ENCODE measurements at regions not wholly inside any gene's neighbourhood (a gene's known extent, or its start where the extent isn't known, plus 50 kb on each side); places are given as distances from the start of the nearest gene placed in this dataset.

- no peak for DNase-seq
- Histone ChIP-seq H3K27me3 (no peaks in the 10 kb centered on the region), H3K4me3 (no peak overlapping the region), H3K9me3 (no peaks in the 10 kb centered on the region), H3K36me3 (no peaks in the 10 kb centered on the region), H3K27ac (no peak overlapping the region), H3K4me1 (no peaks in the 10 kb centered on the region)
- intact Hi-C loops (cut with DNase I; ENCODE audit: low total_unique reads): no loop called here
- TF ChIP-seq POLR2A (IDR thresholded peaks at IDR 0.05) (no peak), CTCF (IDR thresholded peaks at IDR 0.05) (no peak)
Measured at GRCh38 chr2:207353836-207354235, 175.9 kb upstream of the CREB1 start.

- H3K9me3 ChIP-seq: no peaks in the 10 kb centered on the region
- no peaks in the 10 kb centered on the region for H3K36me3 ChIP-seq
- intact Hi-C loops (cut with DNase I; ENCODE audit: low total_unique reads): no loop called here
- H3K27me3 ChIP-seq: no peaks in the 10 kb centered on the region
- TF ChIP-seq POLR2A (IDR thresholded peaks at IDR 0.05): no peak
- TF ChIP-seq CTCF (IDR thresholded peaks at IDR 0.05): no peak
- H3K4me3 ChIP-seq: no peak overlapping the region
- no peak for DNase-seq
- no peak overlapping the region for H3K27ac ChIP-seq
- no peaks in the 10 kb centered on the region for H3K4me1 ChIP-seq
Measured at GRCh38 chr2:207354462-207354861, 175.3 kb upstream of the CREB1 start.

GRCh38 chr2:207356567-207356966 is 173.2 kb upstream of the CREB1 start:
- H3K4me3 ChIP-seq: no peak overlapping the region
- H3K27me3 ChIP-seq: no peaks in the 10 kb centered on the region
- no peaks in the 10 kb centered on the region for H3K36me3 ChIP-seq
- H3K27ac ChIP-seq: no peak overlapping the region
- DNase-seq: no peak
- TF ChIP-seq CTCF (IDR thresholded peaks at IDR 0.05): no peak
- no peak for TF ChIP-seq POLR2A (IDR thresholded peaks at IDR 0.05)
- intact Hi-C loops (cut with DNase I; ENCODE audit: low total_unique reads): no loop called here
- no peaks in the 10 kb centered on the region for H3K4me1 ChIP-seq
- H3K9me3 ChIP-seq: no peaks in the 10 kb centered on the region

GRCh38 chr2:207357216-207357615 is 172.5 kb upstream of the CREB1 start:
- no peaks in the 10 kb centered on the region for H3K4me1 ChIP-seq
- no peaks in the 10 kb centered on the region for H3K27me3 ChIP-seq
- H3K36me3 ChIP-seq: no peaks in the 10 kb centered on the region
- intact Hi-C loops (cut with DNase I; ENCODE audit: low total_unique reads): no loop called here
- no peak for TF ChIP-seq POLR2A (IDR thresholded peaks at IDR 0.05)
- TF ChIP-seq CTCF (IDR thresholded peaks at IDR 0.05): no peak
- DNase-seq: no peak
- H3K4me3 ChIP-seq: no peak overlapping the region
- H3K9me3 ChIP-seq: no peaks in the 10 kb centered on the region
- no peak overlapping the region for H3K27ac ChIP-seq

GRCh38 chr2:207362716-207363115 is 167.0 kb upstream of the CREB1 start:
- no peaks in the 10 kb centered on the region for H3K4me1 ChIP-seq
- H3K4me3 ChIP-seq: no peak overlapping the region
- TF ChIP-seq CTCF (IDR thresholded peaks at IDR 0.05): no peak
- no peak for TF ChIP-seq POLR2A (IDR thresholded peaks at IDR 0.05)
- no peaks in the 10 kb centered on the region for H3K27me3 ChIP-seq
- no peaks in the 10 kb centered on the region for H3K9me3 ChIP-seq
- no peak for DNase-seq
- intact Hi-C loops (cut with DNase I; ENCODE audit: low total_unique reads): no loop called here
- no peaks in the 10 kb centered on the region for H3K36me3 ChIP-seq
- no peak overlapping the region for H3K27ac ChIP-seq

All from uterus (tissue), 3 donors.